Fibroblast of pulmonary artery (primary cell): ENCODE measurements at regions not wholly inside any gene's neighbourhood (a gene's known extent, or its start where the extent isn't known, plus 50 kb on each side); places are given as distances from the start of the nearest gene placed in this dataset.

Experiments used
- DNase-seq: peaks from one replicate; pipeline ENCODE4 v3.0.0-alpha.2; 2010; ENCODE audit warnings: low read depth
- H3K4me3 ChIP-seq: replicated peaks from 2 replicates; pipeline ENCODE4 v1.5.1; 2011; ENCODE audit warnings: low read depth, mild to moderate bottlenecking, control low read depth, low read length, moderate library complexity
- CTCF ChIP-seq: IDR thresholded peaks from 2 replicates; pipeline ENCODE4 v1.5.1; 2011; ENCODE audit warnings: mild to moderate bottlenecking, control low read depth, low read length, inconsistent platforms; ENCODE audit errors: missing control alignments

GRCh38 chr22:22954656-22955055 lies 67.0 kb downstream of the IGLL5 start:
- no peak overlapping the region for H3K4me3 ChIP-seq
- DNase-seq: no peak
- TF ChIP-seq CTCF: peak; percentile 19

GRCh38 chr22:22955276-22955798 lies 67.7 kb downstream of the IGLL5 start:
- DNase-seq: no peak
- no peak overlapping the region for H3K4me3 ChIP-seq
- no peak for TF ChIP-seq CTCF

DNA sequence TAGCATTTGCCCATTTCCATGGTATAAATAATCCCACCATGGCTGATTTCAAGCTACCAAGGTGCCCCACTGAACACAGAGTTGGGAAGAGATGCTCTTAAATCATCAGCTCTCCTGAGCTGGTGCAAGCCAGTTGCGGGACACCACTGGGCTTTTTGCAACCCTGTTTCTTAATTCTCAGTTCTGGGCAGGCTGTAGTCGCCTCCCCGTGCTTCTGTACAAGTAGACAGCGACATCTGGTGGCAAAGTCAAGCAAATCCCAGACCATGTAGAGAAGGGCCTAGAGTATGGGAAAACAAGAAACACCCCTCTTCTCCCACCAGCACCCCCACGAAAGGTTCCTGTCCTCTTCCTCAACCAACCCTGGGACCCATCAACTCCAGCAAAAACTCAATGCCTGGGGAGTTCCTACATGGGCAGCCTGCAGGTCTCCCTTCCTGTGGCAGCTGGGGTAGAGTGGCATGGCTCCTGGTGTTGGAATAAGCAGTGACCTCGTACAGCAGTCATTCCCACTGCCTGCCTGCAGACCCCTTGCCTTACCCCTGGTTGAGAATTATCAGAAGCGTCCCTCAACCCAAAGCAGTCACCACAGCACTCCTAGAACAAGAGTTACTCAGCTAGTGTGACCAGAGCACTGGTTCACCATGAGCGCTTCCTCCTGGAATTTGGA lies 68.4 kb downstream of the IGLL5 start:
- peak; percentile 81 for DNase-seq
- TF ChIP-seq CTCF: peak; percentile 91
- no peak overlapping the region for H3K4me3 ChIP-seq

- no peak overlapping the region for H3K4me3 ChIP-seq
- DNase-seq: no peak
- no peak for TF ChIP-seq CTCF
Observed at GRCh38 chr22:22957090-22957489, 69.5 kb downstream of the IGLL5 start.

- no peak overlapping the region for H3K4me3 ChIP-seq
- no peak for TF ChIP-seq CTCF
- no peak for DNase-seq
Observed at GRCh38 chr22:22958621-22959020, 71.0 kb downstream of the IGLL5 start.

- DNase-seq: peak; percentile 87
- TF ChIP-seq CTCF: peak; percentile 99
- no peak overlapping the region for H3K4me3 ChIP-seq
Observed at GRCh38 chr22:22959147-22959827, 71.7 kb downstream of the IGLL5 start.
